Ovary (tissue), 3 donors: ENCODE measurements at regions not wholly inside any gene's neighbourhood (a gene's known extent, or its start where the extent isn't known, plus 50 kb on each side); places are given as distances from the start of the nearest gene placed in this dataset.
"Not testable (repeated sequence)": the region's sequence is repeated elsewhere in the genome, so short reads cannot be mapped to it uniquely, and the experiment has no call there.

Experiments
- EP300 ChIP-seq: sonication (generic); formaldehyde crosslinking; IDR thresholded peaks from one replicate; pipeline ENCODE4 v1.6.1; 2017; ENCODE audit warnings: antibody characterized with exemption
- POLR2A ChIP-seq: fragments of 450-650 bp; IDR thresholded peaks from one replicate; pipeline ENCODE4 v1.6.1; 2017; ENCODE audit warnings: antibody characterized with exemption, mild to moderate bottlenecking, moderate library complexity
- TF ChIP-seq, protein P1 (sequence below), 3 donors: fragments of 450-650 bp in 2 of 3; fragments of 200-600 bp in 1 of 3; IDR thresholded peaks; one replicate each; pipeline versions ENCODE4 v1.5.1 to v1.8.0; 2016 to 2022; ENCODE audit warnings: antibody characterized with exemption in 3 of 3, mild to moderate bottlenecking in 1 of 3
- donor health status: DM: no; HTN: no; CAD: no.

DNA sequence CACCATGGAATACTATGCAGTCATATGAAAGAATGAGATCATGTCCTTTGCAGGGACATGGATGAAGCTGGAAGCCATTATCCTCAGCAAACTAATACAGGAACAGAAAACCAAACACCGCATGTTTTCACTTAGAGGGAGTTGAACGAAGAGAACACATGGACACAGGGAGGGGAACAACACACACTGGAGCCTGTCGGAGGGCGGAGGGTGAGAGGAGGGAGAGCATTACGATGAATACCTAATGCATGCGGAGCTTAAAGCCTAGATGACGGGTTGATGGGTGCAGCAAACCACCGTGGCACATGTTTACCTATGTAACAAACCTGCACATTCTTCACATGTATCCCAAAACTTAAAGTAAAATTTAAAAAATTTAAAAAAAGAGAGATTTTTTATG is 191.0 kb upstream of the PRSS58 start:
- TF ChIP-seq EP300, POLR2A: not testable (repeated sequence)
- TF ChIP-seq, protein P1, sequence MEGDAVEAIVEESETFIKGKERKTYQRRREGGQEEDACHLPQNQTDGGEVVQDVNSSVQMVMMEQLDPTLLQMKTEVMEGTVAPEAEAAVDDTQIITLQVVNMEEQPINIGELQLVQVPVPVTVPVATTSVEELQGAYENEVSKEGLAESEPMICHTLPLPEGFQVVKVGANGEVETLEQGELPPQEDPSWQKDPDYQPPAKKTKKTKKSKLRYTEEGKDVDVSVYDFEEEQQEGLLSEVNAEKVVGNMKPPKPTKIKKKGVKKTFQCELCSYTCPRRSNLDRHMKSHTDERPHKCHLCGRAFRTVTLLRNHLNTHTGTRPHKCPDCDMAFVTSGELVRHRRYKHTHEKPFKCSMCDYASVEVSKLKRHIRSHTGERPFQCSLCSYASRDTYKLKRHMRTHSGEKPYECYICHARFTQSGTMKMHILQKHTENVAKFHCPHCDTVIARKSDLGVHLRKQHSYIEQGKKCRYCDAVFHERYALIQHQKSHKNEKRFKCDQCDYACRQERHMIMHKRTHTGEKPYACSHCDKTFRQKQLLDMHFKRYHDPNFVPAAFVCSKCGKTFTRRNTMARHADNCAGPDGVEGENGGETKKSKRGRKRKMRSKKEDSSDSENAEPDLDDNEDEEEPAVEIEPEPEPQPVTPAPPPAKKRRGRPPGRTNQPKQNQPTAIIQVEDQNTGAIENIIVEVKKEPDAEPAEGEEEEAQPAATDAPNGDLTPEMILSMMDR (IDR thresholded peaks at IDR 0.05): not testable (repeated sequence)
